Stimulated activated CD4-positive, alpha-beta T cell treated with anti-CD3 and anti-CD28 coated beads, TNF-alpha, amount 100 ng/mL, for 1 hour (primary cell): ENCODE measurements at regions not wholly inside any gene's neighbourhood (a gene's known extent, or its start where the extent isn't known, plus 50 kb on each side); places are given as distances from the start of the nearest gene placed in this dataset.
"Not testable (repeated sequence)": the region's sequence is repeated elsewhere in the genome, so short reads cannot be mapped to it uniquely, and the experiment has no call there.

Experiments used
- DNase-seq, 3 donors: peaks; one replicate each; pipeline ENCODE4 v3.0.0-alpha.2; 2020; ENCODE audit warnings: low read depth in 3 of 3, low spot score in 1 of 3

- no peak for DNase-seq
Measured at GRCh38 chr20:53891306-53891894, 179.0 kb downstream of the BCAS1 start.

GRCh38 chr20:53890443-53891305, 179.7 kb downstream of the BCAS1 start:
- no peak for DNase-seq

DNA sequence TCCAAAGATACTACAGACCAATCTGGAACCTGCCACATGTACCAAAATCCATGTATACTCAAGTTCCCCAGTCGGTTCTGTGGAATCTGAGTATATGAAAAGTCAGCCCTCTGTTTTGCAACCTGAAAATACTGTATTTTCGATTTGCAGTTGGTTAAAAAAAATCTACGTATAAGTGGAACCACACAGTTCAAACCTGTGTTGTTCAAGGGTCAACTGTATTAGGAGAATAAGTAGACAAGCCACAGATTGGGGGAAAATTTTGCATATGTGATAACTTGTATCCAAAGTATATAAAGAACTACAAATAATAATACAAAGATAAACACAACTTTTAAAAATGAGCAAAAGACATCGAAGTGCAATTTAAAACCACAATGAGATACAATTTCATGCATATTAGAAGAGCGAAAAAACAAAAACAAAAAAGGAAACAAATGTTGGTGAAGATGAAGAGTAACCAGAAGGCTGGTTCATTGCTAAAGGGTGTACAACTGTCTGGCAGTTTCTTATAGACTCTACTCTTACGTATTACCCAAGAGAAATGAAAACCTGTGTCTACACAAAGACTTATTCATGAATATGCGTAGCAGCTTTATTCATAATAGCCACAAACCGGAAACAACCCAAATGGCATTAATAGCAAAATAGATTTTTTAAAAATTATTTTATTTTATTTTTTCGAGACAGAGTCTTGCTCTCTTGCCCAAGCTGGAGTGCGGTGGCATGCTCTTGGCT, 180.8 kb downstream of the BCAS1 start:
- no peak for DNase-seq

DNA sequence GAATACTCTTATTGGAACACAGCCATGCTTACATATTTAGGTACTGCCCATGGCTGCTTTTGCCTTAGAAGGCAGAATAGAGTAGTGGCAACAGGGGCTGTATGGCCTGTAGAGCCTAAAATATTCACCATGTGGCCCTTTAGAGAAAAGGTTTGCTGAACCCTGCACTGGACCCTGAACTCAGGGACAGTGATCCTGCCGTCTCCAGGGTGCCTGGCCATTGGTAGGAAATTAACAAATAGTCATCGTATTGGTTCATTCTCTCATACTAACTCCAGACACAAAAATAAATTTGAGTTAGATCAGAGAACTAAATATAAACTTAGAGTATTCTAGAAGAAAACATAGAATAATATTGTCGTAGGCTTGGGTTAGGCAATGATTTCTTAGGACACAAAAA, 181.4 kb downstream of the BCAS1 start:
- no peak for DNase-seq

- DNase-seq = no peak
Measured at GRCh38 chr20:53888510-53888909, 181.9 kb downstream of the BCAS1 start.

DNA sequence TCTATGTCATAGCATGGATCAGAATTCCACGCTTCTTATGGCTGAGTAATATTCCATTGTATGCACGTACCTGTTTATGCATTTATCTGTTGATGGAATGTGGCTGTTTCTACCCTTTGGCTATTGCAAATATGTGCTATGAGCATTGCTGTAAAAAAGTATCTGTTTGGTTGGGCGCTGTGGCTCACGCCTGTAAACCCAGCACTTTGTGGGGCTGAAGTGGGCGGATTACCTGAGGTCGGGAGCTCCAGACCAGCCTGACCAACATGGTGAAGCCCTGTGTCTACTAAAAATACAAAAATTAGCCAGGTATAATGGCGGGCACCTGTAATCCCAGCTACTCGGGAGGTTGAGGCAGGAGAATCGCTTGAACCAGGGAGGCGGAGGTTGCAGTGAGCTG, 182.4 kb downstream of the BCAS1 start:
- no peak for DNase-seq

- DNase-seq = no peak
Measured at GRCh38 chr20:53884859-53885541, 185.4 kb downstream of the BCAS1 start.

DNA sequence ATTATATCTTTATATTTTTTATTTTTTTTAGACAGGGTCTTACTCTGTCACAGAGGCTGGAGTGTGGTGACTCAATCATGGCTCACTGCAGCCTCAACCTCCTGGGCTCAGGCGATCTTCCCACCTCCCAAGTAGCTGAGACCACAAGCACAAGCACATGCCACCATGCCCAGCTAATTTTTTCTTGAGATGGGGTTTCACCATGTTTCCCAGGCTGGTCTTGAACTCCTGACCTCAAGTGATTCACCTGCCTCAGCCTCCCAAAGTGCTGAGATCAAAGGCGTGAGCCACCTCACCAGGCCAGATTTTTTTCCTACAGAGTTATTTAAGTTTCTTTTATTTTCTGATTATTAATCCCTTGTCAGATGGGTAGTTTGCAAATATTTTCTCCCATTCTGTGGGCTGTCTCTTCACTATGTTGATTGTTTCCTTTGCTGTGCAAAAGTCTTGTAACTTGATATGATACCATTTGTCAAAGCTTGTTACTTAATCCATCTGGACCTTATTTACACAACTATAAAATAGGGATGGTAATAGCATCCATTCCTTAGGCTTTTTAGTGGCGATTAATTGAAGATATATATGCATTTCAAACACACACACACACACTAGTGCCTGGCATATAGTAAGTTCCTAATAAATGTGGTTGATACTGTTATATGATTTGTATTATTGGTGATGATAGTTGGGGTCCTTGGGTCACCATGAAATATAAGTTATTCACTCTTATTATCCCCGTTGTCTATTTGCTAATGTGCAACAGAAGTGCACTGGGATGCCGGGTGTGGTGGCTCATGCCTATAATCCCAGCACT, 187.1 kb downstream of the BCAS1 start:
- DNase-seq = no peak

GRCh38 chr20:53882438-53882986, 187.9 kb downstream of the BCAS1 start:
- DNase-seq = not testable (repeated sequence)

- no peak for DNase-seq
Measured at GRCh38 chr20:53881362-53881761, 189.0 kb downstream of the BCAS1 start.

DNA sequence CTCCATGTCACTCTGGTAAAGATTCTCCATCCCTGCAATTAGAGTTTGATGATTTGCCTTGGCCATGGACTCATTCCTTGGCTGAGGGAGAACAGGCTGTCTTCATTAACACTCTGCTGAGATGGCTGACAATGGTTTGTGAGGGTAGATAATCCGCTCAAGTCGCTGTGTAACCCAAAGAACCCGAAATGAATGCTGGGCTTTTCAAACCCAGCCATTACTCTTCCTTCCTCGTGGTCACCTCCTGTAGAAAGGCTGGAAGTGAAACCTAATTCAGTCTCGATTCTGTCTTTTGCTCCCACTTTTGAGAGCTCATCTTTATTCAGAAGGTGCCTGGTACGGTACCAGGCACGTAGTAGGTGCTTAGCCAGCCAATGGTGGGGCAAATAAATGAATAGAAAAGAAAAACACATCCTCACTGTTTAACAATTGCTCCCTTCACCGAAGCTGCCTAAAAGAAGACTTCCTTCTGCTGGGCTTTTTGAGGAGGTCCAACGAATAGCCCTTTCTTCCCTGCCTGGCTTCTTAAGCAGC, 190.2 kb downstream of the BCAS1 start:
- no peak for DNase-seq

- DNase-seq = no peak
Measured at GRCh38 chr20:53879048-53879684, 191.2 kb downstream of the BCAS1 start.

DNA sequence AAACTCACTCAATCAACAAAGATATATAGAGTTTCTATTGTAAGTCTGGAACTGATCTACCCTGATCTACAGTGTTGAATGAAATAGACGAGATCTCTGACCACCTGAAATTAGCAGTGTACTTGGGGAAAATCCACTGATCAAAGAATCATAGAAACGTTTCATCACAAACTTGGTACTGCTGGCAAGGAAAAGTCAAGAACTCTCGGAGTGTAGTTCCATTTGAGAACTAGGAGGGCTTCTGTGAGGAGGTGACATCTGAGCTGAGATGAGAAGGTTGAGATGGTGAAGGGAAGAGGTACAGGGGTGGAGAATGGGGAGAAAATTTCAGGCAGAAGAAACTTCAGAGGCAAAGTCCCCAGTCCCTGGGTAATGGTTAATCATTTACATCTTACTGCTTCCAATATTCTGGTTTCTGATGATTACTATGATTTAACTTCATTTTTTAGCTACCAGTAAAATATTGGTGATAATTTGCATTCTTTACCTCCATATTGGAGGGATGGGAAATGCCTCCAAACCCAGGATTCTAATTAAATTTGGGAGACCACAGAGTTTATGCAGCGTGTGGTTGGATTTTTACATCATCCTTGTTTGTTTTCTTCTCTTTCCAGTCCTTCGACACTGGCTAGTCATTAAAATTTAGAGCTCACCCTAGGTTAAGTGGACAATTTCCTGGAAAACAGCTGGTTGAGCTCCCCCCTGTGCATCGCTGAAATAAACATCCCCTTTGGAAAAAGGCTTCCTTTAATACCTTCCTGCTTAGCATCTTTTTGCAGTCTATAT, 191.9 kb downstream of the BCAS1 start:
- DNase-seq = no peak

DNA sequence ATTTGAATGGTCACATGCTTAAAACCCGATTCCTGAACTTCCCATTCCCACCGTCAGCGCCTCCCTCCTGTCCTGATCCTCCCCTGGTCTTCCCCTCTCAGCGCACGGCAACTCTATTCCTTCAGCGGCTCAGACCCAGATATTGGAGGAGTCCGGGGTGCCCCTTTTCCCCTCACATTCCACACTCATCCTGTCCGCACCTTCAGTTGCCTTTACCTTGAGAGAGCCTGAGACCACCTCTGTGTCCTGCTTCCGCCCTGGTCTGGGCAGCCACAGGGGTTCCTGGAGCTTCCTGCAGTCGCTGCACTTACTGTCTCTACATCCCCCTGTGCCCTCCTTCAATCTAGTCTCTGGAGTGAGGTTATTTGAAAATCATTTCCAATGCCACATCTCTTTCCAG, 193.4 kb downstream of the BCAS1 start:
- DNase-seq = no peak

GRCh38 chr20:53876470-53876869, 193.9 kb downstream of the BCAS1 start:
- no peak for DNase-seq

DNA sequence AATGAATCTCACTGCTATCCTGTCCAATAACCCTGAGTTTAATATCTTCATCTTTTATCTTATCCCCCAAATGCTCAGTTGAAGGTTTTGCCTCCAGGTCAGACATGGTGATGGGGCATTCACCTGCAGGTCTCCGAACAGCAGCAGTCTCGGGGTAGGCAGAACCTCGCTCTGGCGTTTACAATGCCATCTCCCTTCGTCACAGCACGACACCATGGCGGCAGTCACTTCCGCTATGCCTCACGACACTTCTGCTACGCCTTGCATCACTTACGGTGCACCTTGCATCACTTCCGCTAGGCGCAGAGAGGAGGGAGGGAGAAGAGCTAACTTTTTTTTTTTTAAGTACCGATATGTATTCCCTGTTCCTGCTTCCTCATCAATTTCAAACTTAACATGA, 194.9 kb downstream of the BCAS1 start:
- no peak for DNase-seq

- no peak for DNase-seq
Measured at GRCh38 chr20:53874706-53875105, 195.7 kb downstream of the BCAS1 start.

- no peak for DNase-seq
Measured at GRCh38 chr20:53874104-53874503, 196.3 kb downstream of the BCAS1 start.

DNA sequence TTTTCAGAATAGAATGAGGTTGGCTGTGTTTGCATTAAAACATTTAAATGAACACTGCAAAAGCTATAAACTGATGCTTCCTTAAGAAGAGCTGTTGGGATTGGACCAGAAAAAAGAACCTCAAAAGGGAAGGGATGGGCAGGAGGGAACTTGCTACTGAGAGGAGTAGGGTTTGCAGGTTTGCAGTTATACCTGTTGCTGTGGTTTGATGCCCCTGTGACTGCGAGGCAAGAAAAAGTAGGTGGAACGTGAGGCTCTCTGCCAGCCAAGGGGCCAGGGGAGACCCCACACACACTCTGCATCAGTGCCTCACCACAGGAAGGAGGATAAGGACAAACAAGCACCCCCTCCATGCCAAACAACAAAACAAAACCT, 197.2 kb downstream of the BCAS1 start:
- no peak for DNase-seq
